ENCODE measurements at regions not wholly inside any gene's neighbourhood (a gene's known extent, or its start where the extent isn't known, plus 50 kb on each side); places are given as distances from the start of the nearest gene placed in this dataset.

- POLR2A ChIA-PET (ENCODE audit: unreplicated experiment), result no interaction called here
- Histone ChIP-seq H3K79me2 (ENCODE audit: low read depth) (no peaks in the 10 kb centered on the region), H3K4me3 (no peak overlapping the region), H3K27ac (no peak overlapping the region), H3K9me2 (ENCODE audit: insufficient read depth) (no peaks in the 10 kb centered on the region), H3K4me2 (no peak overlapping the region), H3K9me3 (ENCODE audit: insufficient read depth, low read depth) (no peaks in the 10 kb centered on the region), H3F3A (ENCODE audit: insufficient read depth, low read depth) (no peaks in the 10 kb centered on the region), H3K27me3 (ENCODE audit: insufficient read depth, low read depth) (no peaks in the 10 kb centered on the region), H4K20me1 (ENCODE audit: insufficient read depth) (no peaks in the 10 kb centered on the region), H2AFZ (no peak overlapping the region), H3K4me1 (replicated peaks; ENCODE audit: insufficient read depth) (no peaks in the 10 kb centered on the region), H3K36me3 (ENCODE audit: low read depth) (no peaks in the 10 kb centered on the region)
- no peak for TF ChIP-seq EZH2 (IDR thresholded peaks at IDR 0.05; ENCODE audit: low read depth)
- TF ChIP-seq, protein P1, sequence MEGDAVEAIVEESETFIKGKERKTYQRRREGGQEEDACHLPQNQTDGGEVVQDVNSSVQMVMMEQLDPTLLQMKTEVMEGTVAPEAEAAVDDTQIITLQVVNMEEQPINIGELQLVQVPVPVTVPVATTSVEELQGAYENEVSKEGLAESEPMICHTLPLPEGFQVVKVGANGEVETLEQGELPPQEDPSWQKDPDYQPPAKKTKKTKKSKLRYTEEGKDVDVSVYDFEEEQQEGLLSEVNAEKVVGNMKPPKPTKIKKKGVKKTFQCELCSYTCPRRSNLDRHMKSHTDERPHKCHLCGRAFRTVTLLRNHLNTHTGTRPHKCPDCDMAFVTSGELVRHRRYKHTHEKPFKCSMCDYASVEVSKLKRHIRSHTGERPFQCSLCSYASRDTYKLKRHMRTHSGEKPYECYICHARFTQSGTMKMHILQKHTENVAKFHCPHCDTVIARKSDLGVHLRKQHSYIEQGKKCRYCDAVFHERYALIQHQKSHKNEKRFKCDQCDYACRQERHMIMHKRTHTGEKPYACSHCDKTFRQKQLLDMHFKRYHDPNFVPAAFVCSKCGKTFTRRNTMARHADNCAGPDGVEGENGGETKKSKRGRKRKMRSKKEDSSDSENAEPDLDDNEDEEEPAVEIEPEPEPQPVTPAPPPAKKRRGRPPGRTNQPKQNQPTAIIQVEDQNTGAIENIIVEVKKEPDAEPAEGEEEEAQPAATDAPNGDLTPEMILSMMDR (conservative IDR thresholded peaks at IDR 0.05), result no peak
- intact Hi-C loops (cut with micrococcal nuclease; ENCODE audit: unreplicated experiment), result no loop called here
- CTCF ChIA-PET, result no interaction called here
- DNase-seq, result no peak
- BruUV-seq (replicated peaks), result no TSS peak
These were observed 111.9 kb downstream of the XCL2 start for GRCh38 chr1:168431882-168432281.

GRCh38 chr1:168430321-168430720 lies 113.5 kb downstream of the XCL2 start:
- Histone ChIP-seq H2AFZ (no peak overlapping the region), H3K4me2 (no peak overlapping the region), H3K79me2 (ENCODE audit: low read depth) (no peaks in the 10 kb centered on the region), H3K4me1 (replicated peaks; ENCODE audit: insufficient read depth) (no peaks in the 10 kb centered on the region), H3F3A (ENCODE audit: insufficient read depth, low read depth) (no peaks in the 10 kb centered on the region), H3K27me3 (ENCODE audit: insufficient read depth, low read depth) (no peaks in the 10 kb centered on the region), H3K36me3 (ENCODE audit: low read depth) (no peaks in the 10 kb centered on the region), H4K20me1 (ENCODE audit: insufficient read depth) (no peaks in the 10 kb centered on the region), H3K27ac (no peak overlapping the region), H3K4me3 (no peak overlapping the region), H3K9me3 (ENCODE audit: insufficient read depth, low read depth) (no peaks in the 10 kb centered on the region), H3K9me2 (ENCODE audit: insufficient read depth) (no peaks in the 10 kb centered on the region)
- CTCF ChIA-PET, result no interaction called here
- intact Hi-C loops (cut with micrococcal nuclease; ENCODE audit: unreplicated experiment), result no loop called here
- no peak for DNase-seq
- TF ChIP-seq EZH2 (IDR thresholded peaks at IDR 0.05; ENCODE audit: low read depth), result no peak
- TF ChIP-seq, protein P1 (conservative IDR thresholded peaks at IDR 0.05), result no peak
- BruUV-seq (replicated peaks), result no TSS peak
- POLR2A ChIA-PET (ENCODE audit: unreplicated experiment), result no interaction called here

- Histone ChIP-seq H3K27ac (no peak overlapping the region), H3K9me2 (ENCODE audit: insufficient read depth) (no peaks in the 10 kb centered on the region), H3K4me2 (no peak overlapping the region), H3K4me3 (no peak overlapping the region), H3K79me2 (ENCODE audit: low read depth) (no peaks in the 10 kb centered on the region), H3K4me1 (replicated peaks; ENCODE audit: insufficient read depth) (no peaks in the 10 kb centered on the region), H3K9me3 (ENCODE audit: insufficient read depth, low read depth) (no peaks in the 10 kb centered on the region), H4K20me1 (ENCODE audit: insufficient read depth) (no peaks in the 10 kb centered on the region), H3K36me3 (ENCODE audit: low read depth) (no peaks in the 10 kb centered on the region), H3F3A (ENCODE audit: insufficient read depth, low read depth) (no peaks in the 10 kb centered on the region), H3K27me3 (ENCODE audit: insufficient read depth, low read depth) (no peaks in the 10 kb centered on the region), H2AFZ (no peak overlapping the region)
- intact Hi-C loops (cut with micrococcal nuclease; ENCODE audit: unreplicated experiment), result no loop called here
- CTCF ChIA-PET, result interaction anchor here (0.5 kb wide), 1 partner anchor 1217 kb away, joined by 4 read pairs; no protein-coding TSS in a partner anchor
- POLR2A ChIA-PET (ENCODE audit: unreplicated experiment), result no interaction called here
- TF ChIP-seq EZH2 (IDR thresholded peaks at IDR 0.05; ENCODE audit: low read depth), result no peak
- TF ChIP-seq, protein P1 (conservative IDR thresholded peaks at IDR 0.05), result no peak
- no TSS peak for BruUV-seq (replicated peaks)
- no peak for DNase-seq
These were observed 115.6 kb downstream of the XCL2 start for GRCh38 chr1:168428063-168428731.

Data from PC-9 (cell line).